ENCODE measurements at regions not wholly inside any gene's neighbourhood (a gene's known extent, or its start where the extent isn't known, plus 50 kb on each side); places are given as distances from the start of the nearest gene placed in this dataset.

DNA sequence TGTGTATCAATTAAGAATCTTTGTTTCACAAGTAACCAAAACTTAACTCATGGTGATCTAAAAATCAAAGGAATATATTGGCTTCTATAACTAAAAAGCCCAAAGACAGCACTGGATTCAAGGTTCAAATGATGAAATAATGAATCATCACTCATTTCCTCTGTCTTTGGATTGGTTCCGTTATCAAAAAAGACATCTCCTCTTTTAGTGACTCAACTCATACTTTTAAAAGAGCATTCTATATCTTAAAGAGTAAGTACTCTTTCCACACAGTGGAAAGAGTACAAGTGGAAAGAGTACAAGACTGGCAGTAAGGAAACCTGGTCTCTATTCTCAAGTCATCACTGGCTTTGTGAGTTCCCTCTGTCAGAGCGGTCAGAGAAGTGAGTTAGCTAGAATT is 141.4 kb upstream of the NMUR2 start:
- no peaks in the 10 kb centered on the region for H3K36me3 Mint-ChIP-seq (ENCODE audit: unreplicated experiment)

DNA sequence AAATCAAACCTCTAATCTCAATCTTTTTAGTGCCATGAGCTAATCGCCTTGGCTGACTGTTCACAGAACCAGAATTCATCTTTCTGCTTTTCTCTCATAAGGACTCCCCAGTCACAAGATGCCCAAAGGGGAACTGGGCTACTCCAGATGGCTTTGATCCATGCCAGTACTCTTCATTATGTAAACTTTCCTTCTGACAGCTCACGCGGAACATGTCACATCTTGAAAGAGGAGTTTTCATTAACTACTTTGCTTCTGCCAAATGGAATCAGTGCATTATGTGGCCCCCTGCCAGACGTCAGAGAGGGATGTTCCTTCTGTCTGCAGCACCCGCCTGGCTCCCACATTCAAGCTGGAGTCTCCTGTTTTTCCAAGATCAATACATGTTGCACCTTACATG is 142.1 kb upstream of the NMUR2 start:
- no peak overlapping the region for H3K27ac Mint-ChIP-seq (ENCODE audit: unreplicated experiment)
- H3K36me3 Mint-ChIP-seq (ENCODE audit: unreplicated experiment) = no peaks in the 10 kb centered on the region

More for the DNA sequence above, 141.4 kb upstream of the NMUR2 start:
- Mint-ChIP-seq H3K27ac (ENCODE audit: unreplicated experiment) (no peak overlapping the region), H3K9me3 (ENCODE audit: unreplicated experiment) (no peaks in the 10 kb centered on the region), H3K4me1 (ENCODE audit: unreplicated experiment) (no peaks in the 10 kb centered on the region), H3K27me3 (ENCODE audit: unreplicated experiment) (no peaks in the 10 kb centered on the region), H3K4me3 (ENCODE audit: unreplicated experiment) (no peak overlapping the region)
- TF ChIP-seq, protein P1, sequence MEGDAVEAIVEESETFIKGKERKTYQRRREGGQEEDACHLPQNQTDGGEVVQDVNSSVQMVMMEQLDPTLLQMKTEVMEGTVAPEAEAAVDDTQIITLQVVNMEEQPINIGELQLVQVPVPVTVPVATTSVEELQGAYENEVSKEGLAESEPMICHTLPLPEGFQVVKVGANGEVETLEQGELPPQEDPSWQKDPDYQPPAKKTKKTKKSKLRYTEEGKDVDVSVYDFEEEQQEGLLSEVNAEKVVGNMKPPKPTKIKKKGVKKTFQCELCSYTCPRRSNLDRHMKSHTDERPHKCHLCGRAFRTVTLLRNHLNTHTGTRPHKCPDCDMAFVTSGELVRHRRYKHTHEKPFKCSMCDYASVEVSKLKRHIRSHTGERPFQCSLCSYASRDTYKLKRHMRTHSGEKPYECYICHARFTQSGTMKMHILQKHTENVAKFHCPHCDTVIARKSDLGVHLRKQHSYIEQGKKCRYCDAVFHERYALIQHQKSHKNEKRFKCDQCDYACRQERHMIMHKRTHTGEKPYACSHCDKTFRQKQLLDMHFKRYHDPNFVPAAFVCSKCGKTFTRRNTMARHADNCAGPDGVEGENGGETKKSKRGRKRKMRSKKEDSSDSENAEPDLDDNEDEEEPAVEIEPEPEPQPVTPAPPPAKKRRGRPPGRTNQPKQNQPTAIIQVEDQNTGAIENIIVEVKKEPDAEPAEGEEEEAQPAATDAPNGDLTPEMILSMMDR (IDR thresholded peaks at IDR 0.05) = no peak
- DNase-seq (ENCODE audit: extremely low spot score, unreplicated experiment) = no peak

DNA sequence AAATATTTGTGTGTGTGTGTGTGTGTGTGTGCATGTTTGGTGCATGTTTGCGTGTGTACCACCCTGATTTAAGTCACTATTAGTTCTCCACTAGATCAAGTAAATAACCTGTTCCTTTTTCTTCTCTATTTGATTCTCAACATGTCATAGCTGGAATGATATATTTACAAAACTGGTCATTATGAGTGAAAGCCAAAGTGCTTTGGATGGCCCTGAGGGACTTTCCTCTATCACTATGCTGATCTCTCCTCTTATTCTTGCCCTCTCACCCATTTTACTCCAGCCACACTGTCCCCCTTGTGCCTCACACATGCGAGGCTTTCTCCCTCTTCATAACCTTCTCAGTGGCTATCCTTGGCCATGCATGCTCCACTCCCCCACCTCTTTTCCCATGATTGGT is 144.6 kb upstream of the NMUR2 start:
- no peak overlapping the region for H3K27ac Mint-ChIP-seq (ENCODE audit: unreplicated experiment)
- H3K27me3 Mint-ChIP-seq (ENCODE audit: unreplicated experiment) = no peaks in the 10 kb centered on the region
- no peaks in the 10 kb centered on the region for H3K4me1 Mint-ChIP-seq (ENCODE audit: unreplicated experiment)
- TF ChIP-seq, protein P1 (IDR thresholded peaks at IDR 0.05) = no peak
- no peaks in the 10 kb centered on the region for H3K9me3 Mint-ChIP-seq (ENCODE audit: unreplicated experiment)
- H3K4me3 Mint-ChIP-seq (ENCODE audit: unreplicated experiment) = no peak overlapping the region
- no peaks in the 10 kb centered on the region for H3K36me3 Mint-ChIP-seq (ENCODE audit: unreplicated experiment)
- no peak for DNase-seq (ENCODE audit: extremely low spot score, unreplicated experiment)

More for the DNA sequence above, 142.1 kb upstream of the NMUR2 start:
- Mint-ChIP-seq H3K4me1 (ENCODE audit: unreplicated experiment) (no peaks in the 10 kb centered on the region), H3K27me3 (ENCODE audit: unreplicated experiment) (no peaks in the 10 kb centered on the region), H3K9me3 (ENCODE audit: unreplicated experiment) (no peaks in the 10 kb centered on the region), H3K4me3 (ENCODE audit: unreplicated experiment) (no peak overlapping the region)
- DNase-seq (ENCODE audit: extremely low spot score, unreplicated experiment) = no peak
- TF ChIP-seq, protein P1 (IDR thresholded peaks at IDR 0.05) = no peak

DNA sequence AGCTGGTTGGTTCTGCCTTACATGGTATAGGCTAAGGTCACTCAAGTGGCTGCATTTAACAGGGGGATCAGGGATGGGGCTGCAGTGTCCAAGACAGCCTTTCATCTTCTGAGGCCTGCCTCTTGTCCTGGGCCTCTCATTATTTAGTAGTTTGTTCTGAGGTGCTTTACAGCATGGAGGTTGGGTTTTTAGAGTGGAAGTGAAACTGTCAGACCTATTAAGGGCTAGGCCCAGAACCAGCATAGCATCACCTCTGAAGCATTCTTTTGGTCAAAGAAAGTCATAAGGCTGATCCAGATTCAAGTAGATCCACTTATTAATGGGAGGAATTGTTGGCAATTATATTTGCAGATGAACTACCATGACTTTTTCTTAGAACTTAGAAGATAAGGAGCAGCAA is 146.0 kb upstream of the NMUR2 start:
- TF ChIP-seq, protein P1 (IDR thresholded peaks at IDR 0.05) = no peak
- no peaks in the 10 kb centered on the region for H3K36me3 Mint-ChIP-seq (ENCODE audit: unreplicated experiment)
- DNase-seq (ENCODE audit: extremely low spot score, unreplicated experiment) = no peak
- H3K9me3 Mint-ChIP-seq (ENCODE audit: unreplicated experiment) = no peaks in the 10 kb centered on the region
- no peaks in the 10 kb centered on the region for H3K4me1 Mint-ChIP-seq (ENCODE audit: unreplicated experiment)
- H3K27me3 Mint-ChIP-seq (ENCODE audit: unreplicated experiment) = no peaks in the 10 kb centered on the region
- no peak overlapping the region for H3K27ac Mint-ChIP-seq (ENCODE audit: unreplicated experiment)
- no peak overlapping the region for H3K4me3 Mint-ChIP-seq (ENCODE audit: unreplicated experiment)

DNA sequence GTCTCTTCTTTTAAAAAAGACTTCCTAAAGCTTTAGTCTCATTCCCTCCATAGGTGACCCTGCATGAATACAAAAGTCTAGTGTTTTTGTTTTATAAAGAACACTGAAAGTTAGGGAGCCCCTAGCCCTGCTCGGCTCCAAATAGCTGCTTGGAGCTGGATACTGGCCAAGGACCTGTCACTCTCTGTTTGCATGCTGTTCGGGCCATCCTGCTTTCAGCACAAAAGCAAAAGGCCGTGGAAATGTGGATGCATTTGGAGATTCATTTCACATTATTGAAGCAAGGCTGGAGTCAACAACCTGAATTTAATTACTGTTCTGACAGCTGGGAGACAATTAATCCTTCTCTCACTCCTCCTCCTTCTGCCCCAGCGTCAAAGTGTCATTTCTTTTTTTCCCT is 151.7 kb upstream of the NMUR2 start:
- no peak overlapping the region for H3K27ac Mint-ChIP-seq (ENCODE audit: unreplicated experiment)
- H3K4me3 Mint-ChIP-seq (ENCODE audit: unreplicated experiment) = no peak overlapping the region
- H3K9me3 Mint-ChIP-seq (ENCODE audit: unreplicated experiment) = no peaks in the 10 kb centered on the region
- no peaks in the 10 kb centered on the region for H3K36me3 Mint-ChIP-seq (ENCODE audit: unreplicated experiment)
- no peaks in the 10 kb centered on the region for H3K4me1 Mint-ChIP-seq (ENCODE audit: unreplicated experiment)
- TF ChIP-seq, protein P1 (IDR thresholded peaks at IDR 0.05) = no peak
- peaks cover 4% of the 10 kb centered on the region for H3K27me3 Mint-ChIP-seq (ENCODE audit: unreplicated experiment)
- no peak for DNase-seq (ENCODE audit: extremely low spot score, unreplicated experiment)

Measured in osteocyte (in vitro differentiated cells).